ENCODE measurements at regions not wholly inside any gene's neighbourhood (a gene's known extent, or its start where the extent isn't known, plus 50 kb on each side); places are given as distances from the start of the nearest gene placed in this dataset.

DNA sequence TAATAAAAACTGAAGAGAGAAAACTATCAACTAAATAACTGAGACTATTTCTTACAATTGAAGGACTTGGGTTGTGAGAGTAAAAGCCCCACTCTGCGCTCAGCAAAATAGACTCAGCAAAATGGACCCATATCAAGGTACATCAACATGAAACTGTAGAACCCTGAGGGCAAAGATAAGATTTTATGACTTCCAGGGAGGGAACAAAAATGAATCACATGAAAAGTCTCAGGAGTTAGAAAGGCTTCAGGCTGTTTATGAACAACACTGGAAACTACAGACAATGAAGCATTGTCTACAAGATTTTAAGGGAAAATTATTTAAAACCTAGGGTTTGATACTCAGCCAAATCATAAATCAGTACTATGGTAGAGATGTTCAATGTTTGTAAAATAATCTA is 434.3 kb downstream of the PTPRC start:
- TF ChIP-seq, protein P1, sequence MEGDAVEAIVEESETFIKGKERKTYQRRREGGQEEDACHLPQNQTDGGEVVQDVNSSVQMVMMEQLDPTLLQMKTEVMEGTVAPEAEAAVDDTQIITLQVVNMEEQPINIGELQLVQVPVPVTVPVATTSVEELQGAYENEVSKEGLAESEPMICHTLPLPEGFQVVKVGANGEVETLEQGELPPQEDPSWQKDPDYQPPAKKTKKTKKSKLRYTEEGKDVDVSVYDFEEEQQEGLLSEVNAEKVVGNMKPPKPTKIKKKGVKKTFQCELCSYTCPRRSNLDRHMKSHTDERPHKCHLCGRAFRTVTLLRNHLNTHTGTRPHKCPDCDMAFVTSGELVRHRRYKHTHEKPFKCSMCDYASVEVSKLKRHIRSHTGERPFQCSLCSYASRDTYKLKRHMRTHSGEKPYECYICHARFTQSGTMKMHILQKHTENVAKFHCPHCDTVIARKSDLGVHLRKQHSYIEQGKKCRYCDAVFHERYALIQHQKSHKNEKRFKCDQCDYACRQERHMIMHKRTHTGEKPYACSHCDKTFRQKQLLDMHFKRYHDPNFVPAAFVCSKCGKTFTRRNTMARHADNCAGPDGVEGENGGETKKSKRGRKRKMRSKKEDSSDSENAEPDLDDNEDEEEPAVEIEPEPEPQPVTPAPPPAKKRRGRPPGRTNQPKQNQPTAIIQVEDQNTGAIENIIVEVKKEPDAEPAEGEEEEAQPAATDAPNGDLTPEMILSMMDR (IDR thresholded peaks at IDR 0.05): no peak
- no peak for TF ChIP-seq POLR2A (IDR thresholded peaks at IDR 0.05)

Measured in vagina (tissue), 2 donors.